CD4-positive, alpha-beta T cell (primary cell): ENCODE measurements at regions not wholly inside any gene's neighbourhood (a gene's known extent, or its start where the extent isn't known, plus 50 kb on each side); places are given as distances from the start of the nearest gene placed in this dataset.

Experiments
- ATAC-seq: fragments of 200-7000 bp; cut with Tn5 transposase; one replicate; pipeline ENCODE4 v1.10.0; 2022; ENCODE audit warnings: mild to moderate bottlenecking; ENCODE audit not compliant: poor library complexity
- CTCF ChIA-PET: fragments of 350-600 bp; sonication (Branson Sonifier 250); formaldehyde crosslinking; loops from one replicate; lab custom pipeline; 2021; ENCODE audit warnings: antibody characterized with exemption, inconsistent platforms; lab: Charles Lee
- POLR2A ChIA-PET: fragments of 350-600 bp; sonication (Branson Sonifier 250); formaldehyde crosslinking; loops from one replicate; lab custom pipeline; 2021; ENCODE audit warnings: antibody characterized with exemption, inconsistent platforms; lab: Charles Lee
- DNase-seq, 14 experiments: peaks; one replicate each; pipeline ENCODE4 v3.0.0-alpha.2; 2013 to 2020; ENCODE audit warnings: mixed read lengths in 2 of 14
- H3K27ac ChIP-seq, 2 donors: one replicate each; pipeline versions ENCODE4 v1.5.1 to v1.7.0; 2013; ENCODE audit warnings: low read length in 2 of 2, low read depth in 1 of 2, mild to moderate bottlenecking in 1 of 2
- H3K27me3 ChIP-seq, 2 experiments: 1 replicate in 1 of 2; 2 replicates in 1 of 2; pipeline versions ENCODE4 v1.6.1 to v1.7.0; 2013; ENCODE audit warnings: low read length in 2 of 2, control low read depth in 1 of 2, mild to moderate bottlenecking in 1 of 2, moderate library complexity in 1 of 2; ENCODE audit not compliant: insufficient read depth in 2 of 2, control insufficient read depth in 1 of 2
- H3K36me3 ChIP-seq: one replicate; pipeline ENCODE4 v1.6.1; 2013; ENCODE audit warnings: low read length, control low read depth; ENCODE audit not compliant: insufficient read depth
- H3K4me1 ChIP-seq: one replicate; pipeline ENCODE4 v1.6.1; 2013; ENCODE audit warnings: low read length, control low read depth; ENCODE audit not compliant: insufficient read depth
- H3K4me3 ChIP-seq: one replicate; pipeline ENCODE4 v1.5.1; 2013; ENCODE audit warnings: mild to moderate bottlenecking, low read length, moderate library complexity
- H3K9me3 ChIP-seq, 2 experiments: 1 replicate in 1 of 2; 2 replicates in 1 of 2; pipeline versions ENCODE4 v1.6.1 to v1.7.0; 2013; ENCODE audit warnings: low read length in 2 of 2, mild to moderate bottlenecking in 2 of 2, control low read depth in 1 of 2, moderate library complexity in 1 of 2; ENCODE audit not compliant: control insufficient read depth in 1 of 2, insufficient read depth in 1 of 2
- H3K27ac Mint-ChIP-seq: one replicate; pipeline ENCODE4 v1.8.0; 2020; ENCODE audit warnings: mixed read lengths
- H3K27me3 Mint-ChIP-seq: one replicate; pipeline ENCODE4 v1.8.0; 2021; ENCODE audit warnings: mixed read lengths
- H3K36me3 Mint-ChIP-seq: one replicate; pipeline ENCODE4 v1.8.0; 2021; ENCODE audit warnings: low read depth, mixed read lengths
- H3K4me1 Mint-ChIP-seq: one replicate; pipeline ENCODE4 v1.8.0; 2021; ENCODE audit warnings: low read depth, mixed read lengths
- H3K4me3 Mint-ChIP-seq: one replicate; pipeline ENCODE4 v1.8.0; 2020; ENCODE audit warnings: mild to moderate bottlenecking, mixed read lengths
- H3K9me3 Mint-ChIP-seq: one replicate; pipeline ENCODE4 v1.8.0; 2020; ENCODE audit warnings: mixed read lengths
- intact Hi-C, 2 experiments: fragments of 100-400 bp; cut with DNase I in 1 of 2; cut with micrococcal nuclease in 1 of 2; formaldehyde crosslinking; loops; one replicate each; pipeline versions ENCODE4 v1.15.1 to v1.9.0; 2023 to 2025; cut with DNase I, micrococcal nuclease
- TF ChIP-seq, protein P1 (sequence below): fragments of 200-600 bp; IDR thresholded peaks from one replicate; pipeline ENCODE4 v1.8.0; 2022; ENCODE audit warnings: antibody characterized with exemption, mild to moderate bottlenecking

DNA sequence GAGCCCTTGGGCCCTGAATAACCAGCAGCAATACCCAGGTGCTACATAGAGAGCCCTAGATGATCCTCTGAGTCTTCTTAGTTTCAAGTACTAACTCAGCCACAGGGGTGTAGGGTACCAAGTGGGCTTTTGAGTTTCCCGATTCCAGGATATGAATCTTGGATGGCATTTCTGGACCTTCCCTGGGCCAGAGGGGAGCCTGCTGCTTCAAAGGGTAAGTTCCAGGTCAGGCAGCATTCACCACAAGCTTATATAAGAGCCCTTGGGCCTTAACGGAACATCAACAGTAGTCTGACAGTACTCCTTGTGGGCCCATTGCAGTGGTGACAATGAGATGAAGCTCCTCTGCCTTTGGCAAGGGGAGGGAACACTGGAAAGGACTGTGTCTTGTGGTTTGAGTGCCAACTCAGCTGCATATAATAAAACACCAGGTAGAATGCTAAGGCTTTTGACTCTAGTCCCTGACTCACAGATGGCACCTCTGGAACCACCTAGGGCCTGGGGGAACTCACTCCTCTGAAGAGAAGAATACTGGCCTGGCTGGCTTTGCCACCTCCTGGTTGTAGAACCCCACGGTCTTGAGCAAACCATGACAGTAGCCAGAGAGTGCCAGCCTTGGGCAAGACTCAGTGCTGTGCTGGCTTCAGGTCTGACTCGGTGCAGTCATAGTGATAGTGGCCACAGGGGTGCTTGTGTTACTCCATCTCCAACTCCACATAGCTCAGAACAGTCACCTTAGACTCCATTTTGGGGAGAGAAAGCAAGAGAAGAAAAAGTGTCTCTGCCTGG is 235.7 kb downstream of the AKAIN1 start:
- Mint-ChIP-seq H3K36me3 (no peaks in the 10 kb centered on the region), H3K4me3 (no peak overlapping the region), H3K27me3 (no peaks in the 10 kb centered on the region), H3K9me3 (peaks cover 26% of the 10 kb centered on the region), H3K27ac (no peak overlapping the region), H3K4me1 (no peaks in the 10 kb centered on the region)
- CTCF ChIA-PET, result no interaction called here
- no peak for ATAC-seq
- POLR2A ChIA-PET, result no interaction called here
- Histone ChIP-seq H3K9me3 (no peaks in the 10 kb centered on the region), H3K27me3 (no peaks in the 10 kb centered on the region), H3K4me3 (no peak overlapping the region), H3K4me1 (no peaks in the 10 kb centered on the region), H3K36me3 (no peaks in the 10 kb centered on the region), H3K27ac (no peak overlapping the region)
- intact Hi-C loops, result no loop called here
- TF ChIP-seq, protein P1, sequence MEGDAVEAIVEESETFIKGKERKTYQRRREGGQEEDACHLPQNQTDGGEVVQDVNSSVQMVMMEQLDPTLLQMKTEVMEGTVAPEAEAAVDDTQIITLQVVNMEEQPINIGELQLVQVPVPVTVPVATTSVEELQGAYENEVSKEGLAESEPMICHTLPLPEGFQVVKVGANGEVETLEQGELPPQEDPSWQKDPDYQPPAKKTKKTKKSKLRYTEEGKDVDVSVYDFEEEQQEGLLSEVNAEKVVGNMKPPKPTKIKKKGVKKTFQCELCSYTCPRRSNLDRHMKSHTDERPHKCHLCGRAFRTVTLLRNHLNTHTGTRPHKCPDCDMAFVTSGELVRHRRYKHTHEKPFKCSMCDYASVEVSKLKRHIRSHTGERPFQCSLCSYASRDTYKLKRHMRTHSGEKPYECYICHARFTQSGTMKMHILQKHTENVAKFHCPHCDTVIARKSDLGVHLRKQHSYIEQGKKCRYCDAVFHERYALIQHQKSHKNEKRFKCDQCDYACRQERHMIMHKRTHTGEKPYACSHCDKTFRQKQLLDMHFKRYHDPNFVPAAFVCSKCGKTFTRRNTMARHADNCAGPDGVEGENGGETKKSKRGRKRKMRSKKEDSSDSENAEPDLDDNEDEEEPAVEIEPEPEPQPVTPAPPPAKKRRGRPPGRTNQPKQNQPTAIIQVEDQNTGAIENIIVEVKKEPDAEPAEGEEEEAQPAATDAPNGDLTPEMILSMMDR, result no peak
- no peak for DNase-seq

DNA sequence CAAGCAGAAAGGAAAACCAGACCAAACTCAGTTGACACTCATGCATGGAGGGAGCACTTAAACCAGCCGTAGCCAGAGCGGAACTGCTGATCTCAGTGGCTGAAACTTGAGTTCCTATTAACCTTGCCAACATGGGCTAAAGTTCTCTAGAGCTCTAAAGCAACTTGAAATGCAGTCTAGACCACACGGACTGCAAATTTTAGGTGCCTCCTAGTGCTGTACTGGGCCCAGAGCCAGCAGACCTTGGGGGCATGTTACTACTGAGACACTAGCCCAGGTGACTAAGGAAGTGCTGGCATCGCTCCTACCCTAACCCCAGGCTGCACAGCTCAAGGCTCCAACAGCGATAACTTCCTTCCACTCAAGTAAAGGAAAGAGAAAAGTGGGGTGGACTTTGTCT is 236.5 kb downstream of the AKAIN1 start:
- ChIA-PET POLR2A (no interaction called here), CTCF (no interaction called here)
- no peak for ATAC-seq
- Histone ChIP-seq H3K4me1 (no peaks in the 10 kb centered on the region), H3K4me3 (no peak overlapping the region), H3K36me3 (no peaks in the 10 kb centered on the region), H3K27ac (no peak overlapping the region), H3K27me3 (no peaks in the 10 kb centered on the region), H3K9me3 (no peaks in the 10 kb centered on the region)
- no peak overlapping the region for H3K4me3 Mint-ChIP-seq
- no peaks in the 10 kb centered on the region for H3K4me1 Mint-ChIP-seq
- H3K36me3 Mint-ChIP-seq, result no peaks in the 10 kb centered on the region
- TF ChIP-seq, protein P1, result no peak
- DNase-seq, result no peak
- no peak overlapping the region for H3K27ac Mint-ChIP-seq
- H3K27me3 Mint-ChIP-seq, result no peaks in the 10 kb centered on the region
- H3K9me3 Mint-ChIP-seq, result peaks cover 22% of the 10 kb centered on the region
- intact Hi-C loops, result no loop called here

DNA sequence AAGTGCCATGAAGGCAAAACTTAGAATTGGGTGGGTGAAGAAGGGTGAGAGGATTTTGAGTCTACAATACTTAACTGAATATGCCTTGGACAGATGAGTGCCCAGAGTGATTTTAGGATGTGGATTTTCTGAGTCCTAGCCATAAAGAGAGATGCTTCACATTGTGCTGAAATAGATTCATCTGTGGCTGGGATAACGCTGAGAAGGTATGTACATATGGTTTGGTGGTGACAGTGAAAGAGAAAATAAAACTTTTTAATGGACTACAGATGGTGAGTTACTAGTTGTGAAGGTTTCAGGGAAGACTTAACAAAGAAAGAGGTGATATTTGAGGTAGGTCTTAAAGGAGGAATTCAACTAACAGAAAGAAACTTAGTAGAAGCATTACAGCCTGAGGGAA is 265.8 kb downstream of the AKAIN1 start:
- TF ChIP-seq, protein P1, result no peak
- Histone ChIP-seq H3K4me3 (no peak overlapping the region), H3K9me3 (peaks cover 0 to 4% of the 10 kb centered on the region in 2 experiments), H3K27me3 (no peaks in the 10 kb centered on the region), H3K4me1 (no peaks in the 10 kb centered on the region), H3K36me3 (no peaks in the 10 kb centered on the region), H3K27ac (no peak overlapping the region)
- CTCF ChIA-PET, result no interaction called here
- no peaks in the 10 kb centered on the region for H3K4me1 Mint-ChIP-seq
- DNase-seq (no peak), ATAC-seq (no peak)
- no peaks in the 10 kb centered on the region for H3K36me3 Mint-ChIP-seq
- no peaks in the 10 kb centered on the region for H3K27me3 Mint-ChIP-seq
- H3K27ac Mint-ChIP-seq, result no peak overlapping the region
- intact Hi-C loops, result no loop called here
- POLR2A ChIA-PET, result no interaction called here
- peaks cover 8% of the 10 kb centered on the region for H3K9me3 Mint-ChIP-seq
- H3K4me3 Mint-ChIP-seq, result no peak overlapping the region
